ENCODE measurements at regions not wholly inside any gene's neighbourhood (a gene's known extent, or its start where the extent isn't known, plus 50 kb on each side); places are given as distances from the start of the nearest gene placed in this dataset.

DNA sequence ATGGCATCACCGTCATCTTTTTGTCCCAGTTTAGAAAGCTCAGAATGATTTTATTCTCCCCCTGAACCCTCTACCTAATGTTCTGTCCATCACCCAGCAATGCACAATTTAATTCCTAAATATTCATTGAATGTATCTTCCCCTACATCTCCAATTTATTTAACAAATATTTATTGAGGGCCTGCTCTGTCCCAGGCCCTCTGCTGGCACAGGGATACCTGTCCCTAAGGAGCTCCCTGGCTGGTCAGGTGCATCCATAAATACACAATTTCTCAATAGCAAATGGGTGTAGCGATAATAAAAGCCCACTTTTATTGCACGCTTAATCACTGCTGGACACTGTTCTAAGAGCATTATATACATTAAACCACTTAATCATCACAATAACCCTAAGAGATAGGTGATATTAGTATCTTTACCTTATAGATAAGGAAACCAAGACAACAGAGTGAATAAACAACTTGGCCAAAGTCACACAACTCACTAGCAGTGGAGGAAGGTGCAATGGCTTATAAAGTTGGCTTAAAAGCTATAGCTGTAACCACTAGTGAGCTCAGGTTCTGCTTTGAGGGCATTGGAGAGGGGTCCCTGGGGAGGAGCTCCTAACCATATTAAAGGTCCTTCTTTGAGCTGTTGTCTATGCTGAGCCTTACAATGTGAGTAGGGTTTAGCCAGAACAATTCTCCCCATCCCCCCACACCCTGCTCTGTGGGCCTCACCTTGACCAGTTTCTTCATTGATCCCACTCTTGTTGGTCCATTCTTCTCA lies 126.3 kb upstream of the JUN start:
- no peak for DNase-seq (ENCODE audit: low read depth)

DNA sequence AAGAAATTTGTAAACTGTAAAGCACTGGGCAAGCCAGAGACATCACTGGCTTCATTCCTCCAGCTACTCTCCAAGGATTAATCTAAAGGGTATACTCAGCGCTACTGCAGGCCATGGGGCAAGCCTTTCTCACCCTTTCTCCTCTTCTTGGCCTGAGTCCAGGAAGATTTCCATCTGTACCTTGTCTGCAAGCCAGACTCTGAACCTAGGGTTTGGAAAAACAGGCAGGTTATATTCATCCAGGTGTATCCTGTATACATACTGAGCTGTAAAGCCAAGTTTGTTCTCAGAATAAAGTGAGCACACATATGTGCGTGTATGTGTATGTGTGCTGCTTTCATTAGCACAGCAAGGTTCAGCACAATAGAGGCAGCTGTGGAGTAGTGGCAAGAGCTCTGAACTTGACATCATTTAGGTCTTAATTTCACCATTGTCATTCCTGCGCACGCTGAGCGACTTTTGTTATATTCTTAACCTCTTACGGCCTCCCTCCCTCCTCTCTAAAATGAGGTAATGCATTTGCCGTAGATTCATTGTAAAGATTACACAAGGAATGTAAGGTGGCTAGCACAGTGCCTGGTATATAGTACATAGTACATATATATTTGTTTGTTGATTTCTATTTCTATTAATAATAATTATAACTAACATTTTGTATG lies 128.1 kb upstream of the JUN start:
- no peak for DNase-seq (ENCODE audit: low read depth)

DNA sequence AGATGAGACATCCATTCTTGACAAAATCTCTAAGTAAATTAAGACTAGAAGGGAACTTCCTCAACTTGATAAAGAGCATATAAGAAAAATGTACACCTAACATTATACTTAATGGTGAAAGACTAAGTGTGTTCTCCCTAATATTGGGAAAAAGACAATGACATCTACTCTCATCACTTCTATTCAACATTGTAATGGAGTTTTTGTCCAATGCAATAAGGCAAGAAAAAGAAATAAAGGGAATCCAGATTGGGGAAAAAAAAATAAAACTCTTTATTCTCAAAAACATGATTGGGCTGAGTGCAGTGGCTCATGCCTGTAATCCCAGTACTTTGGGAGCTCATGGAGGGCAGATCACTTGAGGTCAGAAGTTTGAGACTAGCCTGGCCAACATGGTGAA lies 131.1 kb upstream of the JUN start:
- DNase-seq (ENCODE audit: low read depth): no peak

DNA sequence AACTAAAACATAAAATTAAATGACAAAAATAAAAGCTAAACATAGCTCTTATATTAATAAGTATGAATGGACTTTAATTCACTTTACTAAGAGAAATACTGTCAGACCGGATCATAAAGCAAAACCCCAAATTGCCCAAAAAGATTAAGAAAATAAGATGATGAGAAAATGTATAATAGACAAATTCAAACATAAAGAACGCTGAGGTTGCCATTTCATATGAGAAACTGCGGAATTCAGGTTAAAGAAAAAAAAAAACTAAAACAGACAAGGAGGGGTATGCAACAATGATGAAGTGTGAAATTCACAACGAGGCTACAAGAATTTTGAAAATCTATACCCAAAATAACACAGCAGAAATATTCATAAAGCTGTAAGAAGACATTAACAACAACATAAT lies 133.6 kb upstream of the JUN start:
- DNase-seq (ENCODE audit: low read depth): no peak

- no peak for DNase-seq (ENCODE audit: low read depth)
These were observed 135.5 kb upstream of the JUN start for GRCh38 chr1:58919226-58919958.

DNA sequence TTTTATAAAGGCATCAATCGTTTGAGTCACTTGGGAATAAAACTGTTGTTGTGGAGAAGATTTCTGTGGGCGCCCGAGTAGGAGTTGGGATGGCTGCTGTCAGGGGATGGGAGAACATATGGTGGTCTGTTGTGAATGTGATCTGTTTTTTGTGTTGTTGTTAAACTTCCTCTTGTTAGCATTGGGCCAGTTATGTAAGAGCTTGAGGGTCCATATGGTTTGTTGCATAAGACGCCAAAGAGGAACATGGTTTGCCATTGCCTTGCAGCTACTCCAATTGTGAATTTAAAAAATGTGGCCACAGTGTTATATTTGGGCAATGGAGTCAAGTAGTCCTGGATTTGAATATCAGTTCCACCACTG lies 136.1 kb upstream of the JUN start:
- no peak for DNase-seq (ENCODE audit: low read depth)

- DNase-seq (ENCODE audit: low read depth): no peak
These were observed 137.5 kb upstream of the JUN start for GRCh38 chr1:58921342-58921741.

DNA sequence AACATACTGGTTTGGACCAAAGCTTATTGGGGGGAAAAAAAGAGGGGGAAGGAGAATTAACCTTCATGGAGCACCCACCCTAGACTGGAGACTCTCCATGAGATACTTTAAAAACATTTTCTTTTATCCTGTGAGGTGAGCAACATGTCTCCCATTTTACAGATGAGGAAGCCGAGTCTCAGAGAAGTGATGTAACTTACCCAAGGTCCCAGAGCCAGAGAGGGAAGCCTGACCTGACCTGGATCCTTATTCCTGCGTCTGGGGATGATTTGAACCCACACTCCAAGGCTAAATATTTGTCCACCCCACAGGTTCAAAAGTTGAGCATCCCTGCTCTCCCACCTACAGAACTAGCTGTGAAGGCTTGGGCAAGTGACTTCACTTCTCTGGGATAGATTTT lies 137.9 kb upstream of the JUN start:
- no peak for DNase-seq (ENCODE audit: low read depth)

DNA sequence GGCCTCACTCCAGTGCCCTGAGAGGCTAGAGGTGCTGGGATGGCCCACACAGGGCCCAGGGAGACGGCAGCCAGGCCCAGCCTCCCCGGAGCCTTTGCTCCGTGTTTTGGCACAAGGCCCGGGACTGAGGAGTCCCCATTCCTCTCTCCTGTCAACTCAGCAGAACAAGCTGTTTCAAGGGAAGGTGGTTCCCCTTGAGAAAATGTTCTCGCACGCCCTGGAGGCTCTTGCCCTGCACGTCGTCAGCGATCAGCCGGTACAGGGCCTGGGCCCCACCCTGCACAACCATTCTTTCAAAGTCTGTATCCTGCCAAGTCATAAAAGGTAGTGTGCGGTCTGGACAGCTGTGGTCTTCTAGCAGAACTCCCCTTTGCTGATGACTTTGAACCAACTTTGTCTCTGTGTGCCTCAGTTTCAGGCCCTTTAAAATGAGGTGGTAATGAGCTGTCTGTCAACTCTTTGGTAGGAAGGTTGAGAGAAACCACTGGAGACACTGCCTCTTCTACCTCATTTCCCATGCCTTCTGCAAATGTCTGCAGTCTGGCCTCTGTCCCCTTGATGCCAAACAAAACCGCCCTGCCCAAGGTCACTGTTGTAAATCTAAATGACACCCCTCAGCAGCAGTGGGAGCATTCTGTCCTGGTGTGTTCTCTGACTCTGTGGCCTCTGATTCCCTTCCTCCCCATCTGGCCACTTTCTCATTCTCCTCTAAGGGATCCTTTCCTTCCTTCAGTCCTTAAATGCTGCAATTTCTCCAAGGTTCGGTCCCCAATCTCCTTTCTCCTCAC lies 138.6 kb upstream of the JUN start:
- DNase-seq (ENCODE audit: low read depth): peak; percentile 33

DNA sequence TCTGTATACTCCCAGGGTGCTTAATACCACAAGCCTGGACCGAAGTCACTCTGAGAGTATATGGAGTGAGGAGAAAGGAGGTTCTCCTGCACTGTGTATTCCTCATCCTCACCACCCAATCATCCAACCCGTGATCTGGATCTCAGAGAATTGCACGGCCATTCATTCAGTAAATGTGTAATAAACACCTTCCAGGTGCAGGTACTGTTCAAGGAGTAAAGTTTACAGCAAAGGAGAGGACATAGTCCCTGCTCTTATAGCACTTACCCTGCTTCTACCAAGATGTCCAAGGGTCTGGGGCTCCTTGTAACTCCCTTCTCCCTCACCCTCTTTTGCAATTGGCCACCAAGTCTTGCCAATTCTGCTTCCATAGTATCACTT lies 139.2 kb upstream of the JUN start:
- DNase-seq (ENCODE audit: low read depth): no peak

GRCh38 chr1:58924016-58924565 lies 140.2 kb upstream of the JUN start:
- no peak for DNase-seq (ENCODE audit: low read depth)

DNA sequence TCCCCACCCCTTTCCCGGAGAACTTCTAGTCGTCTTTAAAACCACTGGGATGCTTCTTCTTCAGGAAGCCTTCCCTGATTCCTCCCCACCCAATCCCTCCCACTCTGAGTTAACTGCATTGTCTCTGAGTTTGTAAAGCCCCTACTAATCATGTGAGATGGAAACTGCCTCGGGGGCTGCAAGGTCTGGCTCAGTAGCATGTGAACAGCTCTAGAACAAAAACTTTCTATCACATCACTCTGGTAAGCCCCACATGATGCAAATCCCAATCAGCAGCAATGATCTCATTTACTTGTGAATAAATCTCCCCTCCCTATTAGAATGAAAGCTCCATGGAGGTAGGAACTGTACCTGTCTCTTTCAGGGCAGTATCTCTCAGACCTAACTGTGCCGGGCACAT lies 141.0 kb upstream of the JUN start:
- DNase-seq (ENCODE audit: low read depth): no peak

DNA sequence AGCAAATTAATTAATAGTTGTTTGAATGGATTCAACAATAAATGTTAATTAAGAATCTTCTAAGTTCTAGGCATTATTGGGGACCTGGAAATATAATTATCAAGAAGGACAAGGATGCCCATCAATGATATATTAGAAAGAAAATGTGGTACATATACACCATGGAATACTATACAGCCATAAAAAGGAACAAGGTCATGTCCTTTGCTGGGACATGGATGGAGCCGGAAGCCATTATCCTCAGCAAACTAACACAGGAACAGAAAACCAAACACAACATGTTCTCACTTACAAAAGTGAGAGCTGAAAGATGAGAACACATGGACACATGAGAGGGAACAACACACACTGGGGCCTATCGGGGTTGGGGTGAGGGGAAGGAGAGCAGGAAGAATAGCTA lies 141.4 kb upstream of the JUN start:
- DNase-seq (ENCODE audit: low read depth): no peak

- DNase-seq (ENCODE audit: low read depth): no peak
These were observed 142.3 kb upstream of the JUN start for GRCh38 chr1:58926152-58926551.

DNA sequence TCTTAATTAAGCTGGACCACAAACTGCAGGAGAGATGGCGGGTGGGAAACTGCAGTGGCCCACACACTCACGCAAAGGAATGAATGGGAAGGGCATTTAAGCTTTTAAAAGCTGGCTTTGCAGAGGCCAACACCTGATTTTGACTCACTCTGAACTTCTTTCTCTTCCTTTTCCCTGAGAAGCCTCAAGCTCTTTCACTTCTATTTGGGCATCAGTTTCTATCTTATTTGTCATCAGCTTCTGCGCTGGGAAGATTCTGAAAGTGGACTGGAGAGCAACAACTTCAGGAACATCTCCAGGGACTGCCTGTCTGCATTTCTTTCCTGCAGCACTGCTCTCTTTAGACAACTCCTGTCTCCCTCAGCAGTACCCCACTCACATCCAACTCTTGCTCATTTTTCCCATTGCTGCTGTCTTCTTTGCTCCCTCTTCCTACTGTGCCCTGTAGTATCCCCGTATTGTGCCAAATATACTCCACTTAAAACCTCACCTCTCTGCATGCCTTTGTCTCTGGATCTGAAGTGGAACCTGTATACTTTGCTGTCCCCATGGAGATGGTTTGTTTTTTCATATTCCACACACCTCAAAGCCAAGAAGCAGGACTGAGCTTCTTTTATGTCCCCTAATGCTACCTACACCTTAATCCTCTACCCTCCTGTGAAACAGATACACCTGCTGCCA lies 143.3 kb upstream of the JUN start:
- peak; percentile 55 for DNase-seq (ENCODE audit: low read depth)

DNA sequence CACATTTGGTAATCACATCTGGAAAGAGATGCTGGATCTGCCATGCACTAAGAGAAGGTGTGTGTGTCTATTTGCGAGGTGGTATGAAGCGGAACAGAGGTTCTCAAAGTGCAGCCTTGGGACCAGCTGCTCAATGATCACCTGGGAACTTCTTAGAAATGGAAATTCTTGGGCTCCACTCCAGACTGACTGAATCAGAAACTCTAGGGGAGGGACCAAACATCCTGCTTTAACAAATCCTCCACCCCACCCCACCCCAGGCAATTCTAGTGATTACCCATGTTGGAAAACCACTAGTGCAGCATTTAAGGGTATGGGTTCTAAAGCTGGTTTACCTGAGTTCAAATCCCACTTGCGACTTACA lies 143.9 kb upstream of the JUN start:
- peak; percentile 15 for DNase-seq (ENCODE audit: low read depth)

GRCh38 chr1:58928514-58928913 lies 144.7 kb upstream of the JUN start:
- DNase-seq (ENCODE audit: low read depth): no peak

DNA sequence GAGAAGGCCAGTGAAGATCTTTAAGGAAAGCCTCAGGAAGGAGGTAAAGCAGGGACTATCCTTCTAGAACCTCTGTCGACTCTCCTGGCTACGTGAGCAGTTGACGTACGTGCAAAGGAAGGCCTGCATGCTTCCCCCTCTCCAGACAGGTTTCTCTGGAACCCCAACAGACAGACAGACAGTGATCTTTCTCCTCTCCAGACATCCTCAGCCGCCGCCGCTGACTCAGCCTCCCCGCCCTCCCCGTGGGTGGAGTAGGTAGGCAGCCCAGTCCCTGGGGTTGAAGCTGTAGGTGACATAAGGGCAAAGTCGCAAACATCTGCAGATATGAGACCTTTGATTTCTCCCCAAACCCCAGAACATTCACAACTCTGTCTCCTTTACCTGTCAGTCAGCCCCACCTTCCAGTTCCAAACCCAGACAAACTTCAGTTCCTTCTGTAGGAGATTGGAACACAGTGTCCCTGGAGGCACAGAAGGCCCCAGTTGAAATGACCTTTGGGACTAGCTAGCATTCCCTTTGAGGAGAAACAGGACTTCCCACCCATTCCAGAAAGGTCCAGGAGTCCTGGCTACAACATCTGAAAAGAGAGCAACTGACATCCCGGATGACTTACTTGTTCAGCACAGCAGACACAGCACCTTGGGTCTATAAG lies 146.0 kb upstream of the JUN start:
- DNase-seq (ENCODE audit: low read depth): peak; percentile 30

GRCh38 chr1:58931024-58931423 lies 147.2 kb upstream of the JUN start:
- DNase-seq (ENCODE audit: low read depth): no peak

- DNase-seq (ENCODE audit: low read depth): no peak
These were observed 147.9 kb upstream of the JUN start for GRCh38 chr1:58931756-58932155.
